HCT116 (cell line): ENCODE measurements at regions not wholly inside any gene's neighbourhood (a gene's known extent, or its start where the extent isn't known, plus 50 kb on each side); places are given as distances from the start of the nearest gene placed in this dataset.

ENCODE experiments used
- ATAC-seq: fragments of 200-7000 bp; cut with Tn5 transposase; 2 replicates; pipeline ENCODE4 v1.9.1; 2020; ENCODE audit warnings: mild to moderate bottlenecking, moderate library complexity
- BruUV-seq: library from RNA; stranded (reverse); fragments of 400-500 nt; replicated peaks from 2 replicates; lab custom pipeline; 2021; lab: Mats Ljungman, UMichigan
- CTCF ChIA-PET: fragments of 300-600 bp; sonication (Branson Sonifier 250); formaldehyde crosslinking; loops from one replicate; lab custom pipeline; 2021; ENCODE audit warnings: antibody characterized with exemption; lab: Charles Lee
- POLR2A ChIA-PET: fragments of 300-600, 350-600 bp; sonication (Branson Sonifier 250); formaldehyde crosslinking; loops from one replicate; lab custom pipeline; 2021; ENCODE audit warnings: antibody characterized with exemption; lab: Charles Lee
- RAD21 ChIA-PET, 2 experiments: fragments of 300-600 bp; sonication (Branson Sonifier 250); formaldehyde crosslinking; loops; one replicate each; lab custom pipeline; 2023; ENCODE audit warnings: low total read pairs in 2 of 2; ENCODE audit not compliant: uncharacterized antibody in 2 of 2, unreplicated experiment in 2 of 2, low non-redundant PET in 1 of 2; lab: Charles Lee
- DNase-seq: peaks from one replicate; pipeline ENCODE4 v3.0.0-alpha.2; 2010; ENCODE audit warnings: low read depth, low spot score
- H2AFZ ChIP-seq: fragments of 200-600 bp; shearing (Covaris generic), sonication (generic); 2 replicates; pipeline ENCODE4 v1.6.1; 2017; ENCODE audit warnings: low read depth, mixed run types, mixed read lengths, antibody characterized with exemption, low read length; ENCODE audit not compliant: poor library complexity, severe bottlenecking
- H3K27ac ChIP-seq: 2 replicates; pipeline ENCODE4 v1.5.1; 2012; ENCODE audit warnings: low read depth, low read length
- H3K27me3 ChIP-seq: fragments of 200-600 bp; sonication (generic); 2 replicates; pipeline ENCODE4 v1.6.1; 2016; ENCODE audit warnings: mixed run types, low read length, mixed read lengths; ENCODE audit not compliant: insufficient read depth
- H3K36me3 ChIP-seq, 2 experiments: fragments of 200-500 bp in 1 of 2; fragments of 200-600 bp in 1 of 2; sonication (Bioruptor generic) in 1 of 2; sonication (generic) in 1 of 2; 2 replicates each; pipeline versions ENCODE4 v1.5.1 to v1.6.1; 2014 to 2016; ENCODE audit warnings: low read length in 2 of 2, inconsistent platforms in 1 of 2, mixed read lengths in 1 of 2, mixed run types in 1 of 2; ENCODE audit not compliant: insufficient read depth in 2 of 2, control insufficient read depth in 1 of 2
- H3K4me1 ChIP-seq, 2 experiments: fragments of 200-600 bp in 1 of 2; sonication (generic) in 1 of 2; 2 replicates each; pipeline versions ENCODE4 v1.5.1 to v1.6.1; 2012 to 2017; ENCODE audit warnings: low read length in 2 of 2, inconsistent platforms in 1 of 2, mild to moderate bottlenecking in 1 of 2, mixed read lengths in 1 of 2, mixed run types in 1 of 2, moderate library complexity in 1 of 2; ENCODE audit not compliant: insufficient read depth in 2 of 2, control insufficient read depth in 1 of 2
- H3K4me2 ChIP-seq: fragments of 200-600 bp; sonication (generic); 2 replicates; pipeline ENCODE4 v1.6.1; 2017; ENCODE audit warnings: mixed run types, low read length, mixed read lengths
- H3K4me3 ChIP-seq, 2 experiments: fragments of 200-600 bp in 1 of 2; sonication (generic) in 1 of 2; replicated peaks in 1 of 2; 2 replicates each; pipeline ENCODE4 v1.5.1; 2011 to 2016; ENCODE audit warnings: low read length in 2 of 2, control low read depth in 1 of 2, low read depth in 1 of 2, mild to moderate bottlenecking in 1 of 2, mixed read lengths in 1 of 2, mixed run types in 1 of 2
- H3K79me2 ChIP-seq: fragments of 200-600 bp; sonication (generic); 2 replicates; pipeline ENCODE4 v1.6.1; 2017; ENCODE audit warnings: mild to moderate bottlenecking, mixed run types, low read length, moderate library complexity, mixed read lengths; ENCODE audit not compliant: insufficient read depth
- H3K9ac ChIP-seq: fragments of 200-600 bp; sonication (generic); 2 replicates; pipeline ENCODE4 v1.6.1; 2016; ENCODE audit warnings: low read length, mixed read lengths
- H3K9me2 ChIP-seq: fragments of 200-600 bp; sonication (generic), shearing (Covaris generic); 2 replicates; pipeline ENCODE4 v1.6.1; 2017; ENCODE audit warnings: mixed run types, mild to moderate bottlenecking, moderate library complexity; ENCODE audit not compliant: insufficient read depth
- H3K9me3 ChIP-seq, 2 experiments: fragments of 200-500 bp in 1 of 2; fragments of 200-600 bp in 1 of 2; sonication (Bioruptor generic) in 1 of 2; sonication (generic) in 1 of 2; 2 replicates each; pipeline ENCODE4 v1.6.1; 2014 to 2017; ENCODE audit warnings: low read length in 2 of 2, mixed read lengths in 2 of 2, inconsistent platforms in 1 of 2, low read depth in 1 of 2, mild to moderate bottlenecking in 1 of 2, mixed run types in 1 of 2, moderate library complexity in 1 of 2; ENCODE audit not compliant: control insufficient read depth in 1 of 2, insufficient read depth in 1 of 2
- H4K20me1 ChIP-seq: fragments of 200-600 bp; sonication (generic), shearing (Covaris generic); 2 replicates; pipeline ENCODE4 v1.6.1; 2017; ENCODE audit warnings: mixed run types, mild to moderate bottlenecking, moderate library complexity; ENCODE audit not compliant: insufficient read depth
- CBX3 ChIP-seq: IDR thresholded peaks from 2 replicates; pipeline ENCODE4 v1.6.1; 2012; ENCODE audit warnings: low read depth
- CEBPB ChIP-seq: IDR thresholded peaks from 2 replicates; pipeline ENCODE4 v1.6.1; 2012; ENCODE audit warnings: low read depth
- EGR1 ChIP-seq: IDR thresholded peaks from 2 replicates; pipeline ENCODE4 v1.6.1; 2012; ENCODE audit warnings: low read depth
- EZH2 ChIP-seq: fragments of 200-600 bp; sonication (generic); IDR thresholded peaks from 2 replicates; pipeline ENCODE4 v1.6.1; 2017; ENCODE audit warnings: antibody characterized with exemption, mixed run types
- EZH2phosphoT487 ChIP-seq: fragments of 200-600 bp; IDR thresholded peaks from 2 replicates; pipeline ENCODE4 v1.6.1; 2018; ENCODE audit warnings: antibody characterized with exemption, borderline replicate concordance
- FOSL1 ChIP-seq: IDR thresholded peaks from 2 replicates; pipeline ENCODE4 v1.6.1; 2012; ENCODE audit warnings: low read depth
- POLR2A ChIP-seq: IDR thresholded peaks from 2 replicates; pipeline ENCODE4 v1.7.0; 2011; ENCODE audit warnings: borderline replicate concordance; ENCODE audit not compliant: insufficient read depth, insufficient read length; ENCODE audit errors: extremely low read depth
- RAD21 ChIP-seq: IDR thresholded peaks from 2 replicates; pipeline ENCODE4 v1.6.1; 2012; ENCODE audit warnings: low read depth, mild to moderate bottlenecking
- REST ChIP-seq: IDR thresholded peaks from 2 replicates; pipeline ENCODE4 v1.6.1; 2012; ENCODE audit warnings: low read depth
- SIN3A ChIP-seq: IDR thresholded peaks from 2 replicates; pipeline ENCODE4 v1.6.1; 2012; ENCODE audit warnings: low read depth
- SP1 ChIP-seq: IDR thresholded peaks from 2 replicates; pipeline ENCODE4 v1.6.1; 2012; ENCODE audit warnings: low read depth
- TCF7L2 ChIP-seq: IDR thresholded peaks from 2 replicates; pipeline ENCODE4 v1.7.0; 2011; ENCODE audit warnings: borderline replicate concordance, inconsistent platforms; ENCODE audit not compliant: insufficient read depth, insufficient read length; ENCODE audit errors: extremely low read depth
- ZFX ChIP-seq: fragments of 450-650 bp; IDR thresholded peaks from 2 replicates; pipeline ENCODE4 v1.6.1; 2017
- intact Hi-C: fragments of 100-400 bp; cut with micrococcal nuclease; formaldehyde crosslinking; loops from 2 replicates; pipeline ENCODE4 v1.10.0; 2022
- TF ChIP-seq, protein P1 (sequence below): IDR thresholded peaks from 2 replicates; pipeline ENCODE4 v1.6.1; 2012
- TF ChIP-seq, protein P2 (sequence below): IDR thresholded peaks from 2 replicates; pipeline ENCODE4 v1.6.1; 2012

DNA sequence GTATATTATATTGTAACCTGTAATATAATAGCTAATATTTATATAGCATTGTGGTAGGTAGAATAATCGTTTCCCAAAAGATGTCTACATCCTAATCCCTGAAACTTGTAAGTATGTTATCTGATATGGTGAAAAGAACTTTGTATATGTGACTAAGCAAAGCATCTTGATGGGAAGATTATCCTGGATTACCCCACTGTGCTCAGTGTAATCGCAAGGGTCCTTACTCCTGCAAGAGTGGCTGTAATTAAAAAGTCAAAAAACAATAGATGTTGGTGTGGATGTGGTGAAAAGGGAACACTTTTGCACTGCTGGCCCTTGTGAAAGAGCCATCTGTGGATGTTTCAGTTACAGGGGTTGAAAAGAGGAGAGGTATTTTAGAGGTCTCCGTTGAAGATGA, 95.2 kb downstream of the EDN1 start:
- ChIA-PET RAD21 (no interaction called here), POLR2A (no interaction called here), CTCF (no interaction called here)
- Histone ChIP-seq H4K20me1 (no peaks in the 10 kb centered on the region), H3K9me3 (no peaks in the 10 kb centered on the region), H3K79me2 (no peaks in the 10 kb centered on the region), H3K36me3 (no peaks in the 10 kb centered on the region), H3K4me1 (peaks cover 0 to 3% of the 10 kb centered on the region in 2 experiments; a peak in 1 of 4 replicates), H2AFZ (no peak overlapping the region), H3K4me3 (no peak overlapping the region), H3K27me3 (no peaks in the 10 kb centered on the region), H3K4me2 (no peak overlapping the region), H3K9me2 (no peaks in the 10 kb centered on the region), H3K27ac (no peak overlapping the region), H3K9ac (no peak overlapping the region)
- TF ChIP-seq EGR1 (no peak), EZH2 (no peak), REST (no peak), SP1 (no peak), ZFX (no peak), FOSL1 (no peak), RAD21 (no peak), TCF7L2 (no peak), POLR2A (no peak), CEBPB (no peak), SIN3A (no peak), CBX3 (no peak), EZH2phosphoT487 (no peak)
- TF ChIP-seq, protein P1, sequence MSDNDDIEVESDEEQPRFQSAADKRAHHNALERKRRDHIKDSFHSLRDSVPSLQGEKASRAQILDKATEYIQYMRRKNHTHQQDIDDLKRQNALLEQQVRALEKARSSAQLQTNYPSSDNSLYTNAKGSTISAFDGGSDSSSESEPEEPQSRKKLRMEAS = no peak
- TF ChIP-seq, protein P2, sequence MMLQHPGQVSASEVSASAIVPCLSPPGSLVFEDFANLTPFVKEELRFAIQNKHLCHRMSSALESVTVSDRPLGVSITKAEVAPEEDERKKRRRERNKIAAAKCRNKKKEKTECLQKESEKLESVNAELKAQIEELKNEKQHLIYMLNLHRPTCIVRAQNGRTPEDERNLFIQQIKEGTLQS = no peak
- no peak for DNase-seq
- intact Hi-C loops = no loop called here
- ATAC-seq = no peak
- BruUV-seq = no TSS peak
